ENCODE measurements at regions not wholly inside any gene's neighbourhood (a gene's known extent, or its start where the extent isn't known, plus 50 kb on each side); places are given as distances from the start of the nearest gene placed in this dataset.

DNA sequence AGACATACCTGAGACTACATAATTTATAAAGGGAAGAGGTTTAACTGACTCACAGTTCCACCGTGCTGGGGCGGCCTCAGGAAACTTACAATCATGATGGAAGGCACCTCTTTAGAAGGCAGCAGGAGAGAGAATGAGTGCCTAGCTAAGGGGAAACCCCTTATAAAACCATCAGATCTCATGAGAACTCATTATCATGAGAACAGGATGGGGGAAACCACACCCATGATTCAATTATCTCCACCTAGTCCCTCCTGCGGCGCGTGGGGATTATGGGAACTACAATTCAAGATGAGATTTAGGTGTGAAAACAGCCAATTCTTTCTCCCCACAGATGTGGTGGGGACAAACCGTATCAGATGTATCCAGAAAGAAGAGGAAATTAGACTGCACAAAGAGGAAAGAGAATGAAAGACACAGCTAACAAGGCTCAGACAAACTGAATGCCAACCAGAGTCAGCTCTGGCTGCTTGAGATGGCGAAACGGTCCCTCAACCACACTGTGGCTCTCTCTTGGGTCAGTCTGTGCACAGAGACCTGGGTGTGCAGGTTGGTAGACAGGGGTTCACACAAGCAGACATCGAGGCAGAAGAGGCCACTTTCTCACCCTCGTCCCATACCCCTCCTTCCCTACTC lies 375.6 kb downstream of the SFMBT2 start:
- H4K20me1 ChIP-seq (ENCODE audit: insufficient read depth, poor library complexity, severe bottlenecking): no peaks in the 10 kb centered on the region
- H3K4me3 ChIP-seq: no peak overlapping the region
- no peaks in the 10 kb centered on the region for H3K36me3 ChIP-seq (replicated peaks; ENCODE audit: insufficient read depth, low read depth)
- H3K79me2 ChIP-seq: no peaks in the 10 kb centered on the region
- no peak for DNase-seq (ENCODE audit: low spot score)
- 92% methylated on average over 10 of the region's 10 CpGs for WGBS (ENCODE audit: low lambda C conversion rate, missing lambda C conversion rate)
- peaks cover 4% of the 10 kb centered on the region for H3K27me3 ChIP-seq
- H3K9me2 ChIP-seq (replicated peaks; ENCODE audit: insufficient read depth): no peaks in the 10 kb centered on the region
- no peaks in the 10 kb centered on the region for H3K9me3 ChIP-seq (ENCODE audit: low read depth)
- H3K4me1 ChIP-seq (ENCODE audit: insufficient read depth): no peaks in the 10 kb centered on the region
- H3K27ac ChIP-seq: no peak overlapping the region
- TF ChIP-seq CTCF (IDR thresholded peaks at IDR 0.05; ENCODE audit: poor library complexity): no peak
- no peak for TF ChIP-seq EZH2 (IDR thresholded peaks at IDR 0.05; ENCODE audit: borderline replicate concordance)
- TF ChIP-seq EZH2phosphoT487 (IDR thresholded peaks at IDR 0.05; ENCODE audit: low read depth, severe bottlenecking, unreplicated experiment): no peak
- no peak overlapping the region for H2AFZ ChIP-seq
- no peak overlapping the region for H3K4me2 ChIP-seq

- Histone ChIP-seq H3K9me3 (ENCODE audit: low read depth) (no peaks in the 10 kb centered on the region), H3K9me2 (replicated peaks; ENCODE audit: insufficient read depth) (no peaks in the 10 kb centered on the region), H3K27me3 (no peaks in the 10 kb centered on the region), H4K20me1 (ENCODE audit: insufficient read depth, poor library complexity, severe bottlenecking) (no peaks in the 10 kb centered on the region), H3K79me2 (no peaks in the 10 kb centered on the region), H3K4me2 (no peak overlapping the region), H3K4me3 (no peak overlapping the region), H3K27ac (no peak overlapping the region), H3K36me3 (replicated peaks; ENCODE audit: insufficient read depth, low read depth) (no peaks in the 10 kb centered on the region), H2AFZ (no peak overlapping the region), H3K4me1 (ENCODE audit: insufficient read depth) (no peaks in the 10 kb centered on the region)
- DNase-seq (ENCODE audit: low spot score): no peak
- TF ChIP-seq EZH2phosphoT487 (IDR thresholded peaks at IDR 0.05; ENCODE audit: low read depth, severe bottlenecking, unreplicated experiment) (no peak), CTCF (IDR thresholded peaks at IDR 0.05; ENCODE audit: poor library complexity) (no peak), EZH2 (IDR thresholded peaks at IDR 0.05; ENCODE audit: borderline replicate concordance) (no peak)
- WGBS (ENCODE audit: low lambda C conversion rate, missing lambda C conversion rate): 87% methylated on average over 1 of the region's 1 CpG
Measured at GRCh38 chr10:7033031-7033430, 377.8 kb downstream of the SFMBT2 start.

DNA sequence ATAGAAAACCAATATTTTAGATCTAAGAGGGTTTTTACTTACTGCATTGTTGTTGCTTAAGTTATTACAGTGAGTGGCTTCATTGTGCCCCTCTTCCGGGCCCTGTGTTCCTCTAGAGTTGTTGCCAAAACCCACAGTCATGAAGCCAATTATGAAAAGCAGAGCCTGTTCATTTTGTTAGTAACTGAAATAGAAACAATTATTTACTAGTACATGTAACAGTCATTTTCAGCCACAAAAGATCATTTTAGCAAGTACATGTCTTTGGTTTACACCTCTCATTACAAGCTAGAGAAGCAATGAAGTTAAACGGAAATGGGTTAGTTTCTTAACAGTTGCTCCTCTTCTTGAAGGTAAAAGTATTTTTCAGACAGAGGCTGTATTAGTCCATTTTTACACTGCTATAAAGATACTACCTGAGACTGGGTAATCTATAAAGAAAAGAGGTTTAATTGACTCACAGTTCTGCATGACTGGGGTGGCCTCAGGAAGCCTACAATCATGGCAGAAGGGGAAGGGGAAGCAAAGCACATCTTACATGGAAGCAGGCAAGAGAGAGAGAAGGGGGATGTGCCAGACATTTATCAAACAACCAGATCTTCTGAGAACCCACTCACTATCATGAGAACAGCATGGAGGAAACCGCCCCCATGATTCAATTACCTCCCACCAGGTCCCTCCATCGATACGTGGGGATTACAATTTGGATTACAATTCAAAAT lies 380.5 kb downstream of the SFMBT2 start:
- TF ChIP-seq CTCF (IDR thresholded peaks at IDR 0.05; ENCODE audit: poor library complexity) (no peak), EZH2phosphoT487 (IDR thresholded peaks at IDR 0.05; ENCODE audit: low read depth, severe bottlenecking, unreplicated experiment) (no peak), EZH2 (IDR thresholded peaks at IDR 0.05; ENCODE audit: borderline replicate concordance) (no peak)
- no peak overlapping the region for H2AFZ ChIP-seq
- no peaks in the 10 kb centered on the region for H3K27me3 ChIP-seq
- H3K4me2 ChIP-seq: no peak overlapping the region
- H3K79me2 ChIP-seq: no peaks in the 10 kb centered on the region
- H3K36me3 ChIP-seq (replicated peaks; ENCODE audit: insufficient read depth, low read depth): no peaks in the 10 kb centered on the region
- no peaks in the 10 kb centered on the region for H3K9me3 ChIP-seq (ENCODE audit: low read depth)
- H3K27ac ChIP-seq: no peak overlapping the region
- H3K9me2 ChIP-seq (replicated peaks; ENCODE audit: insufficient read depth): no peaks in the 10 kb centered on the region
- 94% methylated on average over 5 of the region's 5 CpGs for WGBS (ENCODE audit: low lambda C conversion rate, missing lambda C conversion rate)
- no peak for DNase-seq (ENCODE audit: low spot score)
- no peaks in the 10 kb centered on the region for H3K4me1 ChIP-seq (ENCODE audit: insufficient read depth)
- H4K20me1 ChIP-seq (ENCODE audit: insufficient read depth, poor library complexity, severe bottlenecking): no peaks in the 10 kb centered on the region
- no peak overlapping the region for H3K4me3 ChIP-seq
